ENCODE measurements at regions not wholly inside any gene's neighbourhood (a gene's known extent, or its start where the extent isn't known, plus 50 kb on each side); places are given as distances from the start of the nearest gene placed in this dataset.

GRCh38 chr4:71275004-71275403, 63.8 kb upstream of the SLC4A4 start:
- POLR2A ChIA-PET, result no interaction called here
- peaks cover 0 to 2% (median 0%) of the 10 kb centered on the region in 3 donors for H3K36me3 Mint-ChIP-seq
- H3K27ac Mint-ChIP-seq, result peak overlapping the region in 6 of 8 donors; percentile 2 to 84 (median 58)
- CTCF ChIA-PET, result no interaction called here
- Histone ChIP-seq H3K27me3 (ENCODE audit: insufficient read depth, low read length, poor library complexity, severe bottlenecking) (no peaks in the 10 kb centered on the region), H3K27ac (ENCODE audit: low read depth, low read length) (no peak overlapping the region), H3K4me1 (ENCODE audit: insufficient read depth, low read length) (peaks cover 13% of the 10 kb centered on the region), H3K4me3 (ENCODE audit: low read length) (no peak overlapping the region), H3K36me3 (ENCODE audit: insufficient read depth, low read length) (no peaks in the 10 kb centered on the region), H3K9me3 (ENCODE audit: low read length) (no peaks in the 10 kb centered on the region)
- DNase-seq, result no peak
- H3K4me1 Mint-ChIP-seq, result peaks cover 26 to 35% (median 34%) of the 10 kb centered on the region in 3 donors
- no peaks in the 10 kb centered on the region for H3K9me3 Mint-ChIP-seq
- H3K27me3 Mint-ChIP-seq, result no peaks in the 10 kb centered on the region
- peak overlapping the region in 4 of 7 donors; percentile 34 to 63 (median 60) for H3K4me3 Mint-ChIP-seq

- ChIA-PET POLR2A (no interaction called here), CTCF (no interaction called here)
- Mint-ChIP-seq H3K36me3 (peaks cover 0 to 2% (median 0%) of the 10 kb centered on the region in 3 donors), H3K27me3 (no peaks in the 10 kb centered on the region), H3K27ac (peak overlapping the region; percentile 2 to 84 (median 67)), H3K4me3 (peak overlapping the region in 5 of 7 donors; percentile 34 to 63 (median 57)), H3K4me1 (peaks cover 26 to 35% (median 34%) of the 10 kb centered on the region in 3 donors), H3K9me3 (no peaks in the 10 kb centered on the region)
- H3K9me3 ChIP-seq (ENCODE audit: low read length), result no peaks in the 10 kb centered on the region
- no peak for DNase-seq
- no peak overlapping the region for H3K4me3 ChIP-seq (ENCODE audit: low read length)
- peaks cover 13% of the 10 kb centered on the region for H3K4me1 ChIP-seq (ENCODE audit: insufficient read depth, low read length)
- no peak overlapping the region for H3K27ac ChIP-seq (ENCODE audit: low read depth, low read length)
- no peaks in the 10 kb centered on the region for H3K36me3 ChIP-seq (ENCODE audit: insufficient read depth, low read length)
- H3K27me3 ChIP-seq (ENCODE audit: insufficient read depth, low read length, poor library complexity, severe bottlenecking), result no peaks in the 10 kb centered on the region
Observed at GRCh38 chr4:71275570-71275969, 63.2 kb upstream of the SLC4A4 start.

GRCh38 chr4:71277353-71277752, 61.5 kb upstream of the SLC4A4 start:
- Mint-ChIP-seq H3K27ac (peak overlapping the region in 3 of 8 donors; percentile 4 to 77 (median 30)), H3K4me1 (peaks cover 27 to 35% (median 34%) of the 10 kb centered on the region in 3 donors), H3K9me3 (no peaks in the 10 kb centered on the region), H3K4me3 (no peak overlapping the region), H3K27me3 (no peaks in the 10 kb centered on the region), H3K36me3 (peaks cover 0 to 2% (median 0%) of the 10 kb centered on the region in 3 donors)
- no peaks in the 10 kb centered on the region for H3K36me3 ChIP-seq (ENCODE audit: insufficient read depth, low read length)
- no peak for DNase-seq
- POLR2A ChIA-PET, result no interaction called here
- CTCF ChIA-PET, result no interaction called here
- no peaks in the 10 kb centered on the region for H3K9me3 ChIP-seq (ENCODE audit: low read length)
- no peak overlapping the region for H3K27ac ChIP-seq (ENCODE audit: low read depth, low read length)
- H3K27me3 ChIP-seq (ENCODE audit: insufficient read depth, low read length, poor library complexity, severe bottlenecking), result no peaks in the 10 kb centered on the region
- H3K4me1 ChIP-seq (ENCODE audit: insufficient read depth, low read length), result peaks cover 13% of the 10 kb centered on the region
- H3K4me3 ChIP-seq (ENCODE audit: low read length), result no peak overlapping the region

GRCh38 chr4:71283642-71284257, 55.1 kb upstream of the SLC4A4 start:
- no peaks in the 10 kb centered on the region for H3K9me3 ChIP-seq (ENCODE audit: low read length)
- H3K4me3 ChIP-seq (ENCODE audit: low read length), result no peak overlapping the region
- Mint-ChIP-seq H3K4me3 (no peak overlapping the region), H3K4me1 (peaks cover 0 to 1% (median 0%) of the 10 kb centered on the region in 3 donors), H3K9me3 (no peaks in the 10 kb centered on the region), H3K27me3 (peaks cover 0 to 8% of the 10 kb centered on the region in 2 donors), H3K36me3 (no peaks in the 10 kb centered on the region), H3K27ac (no peak overlapping the region)
- H3K27me3 ChIP-seq (ENCODE audit: insufficient read depth, low read length, poor library complexity, severe bottlenecking), result no peaks in the 10 kb centered on the region
- ChIA-PET POLR2A (no interaction called here), CTCF (no interaction called here)
- DNase-seq, result no peak
- H3K4me1 ChIP-seq (ENCODE audit: insufficient read depth, low read length), result no peaks in the 10 kb centered on the region
- no peak overlapping the region for H3K27ac ChIP-seq (ENCODE audit: low read depth, low read length)
- no peaks in the 10 kb centered on the region for H3K36me3 ChIP-seq (ENCODE audit: insufficient read depth, low read length)

GRCh38 chr4:71287305-71287704, 51.5 kb upstream of the SLC4A4 start:
- ChIA-PET CTCF (no interaction called here), POLR2A (no interaction called here)
- Mint-ChIP-seq H3K4me1 (no peaks in the 10 kb centered on the region), H3K4me3 (no peak overlapping the region), H3K9me3 (no peaks in the 10 kb centered on the region), H3K27me3 (peaks cover 0 to 8% of the 10 kb centered on the region in 2 donors), H3K36me3 (no peaks in the 10 kb centered on the region), H3K27ac (no peak overlapping the region)
- DNase-seq, result no peak
- H3K4me3 ChIP-seq (ENCODE audit: low read length), result no peak overlapping the region
- H3K27me3 ChIP-seq (ENCODE audit: insufficient read depth, low read length, poor library complexity, severe bottlenecking), result no peaks in the 10 kb centered on the region
- no peaks in the 10 kb centered on the region for H3K36me3 ChIP-seq (ENCODE audit: insufficient read depth, low read length)
- no peaks in the 10 kb centered on the region for H3K4me1 ChIP-seq (ENCODE audit: insufficient read depth, low read length)
- no peak overlapping the region for H3K27ac ChIP-seq (ENCODE audit: low read depth, low read length)
- H3K9me3 ChIP-seq (ENCODE audit: low read length), result no peaks in the 10 kb centered on the region

GRCh38 chr4:71288875-71289274, 49.9 kb upstream of the SLC4A4 start:
- Histone ChIP-seq H3K9me3 (ENCODE audit: low read length) (no peaks in the 10 kb centered on the region), H3K4me3 (ENCODE audit: low read length) (no peak overlapping the region), H3K4me1 (ENCODE audit: insufficient read depth, low read length) (no peaks in the 10 kb centered on the region), H3K36me3 (ENCODE audit: insufficient read depth, low read length) (no peaks in the 10 kb centered on the region), H3K27me3 (ENCODE audit: insufficient read depth, low read length, poor library complexity, severe bottlenecking) (no peaks in the 10 kb centered on the region), H3K27ac (ENCODE audit: low read depth, low read length) (no peak overlapping the region)
- Mint-ChIP-seq H3K4me3 (no peak overlapping the region), H3K27me3 (no peaks in the 10 kb centered on the region), H3K27ac (no peak overlapping the region), H3K36me3 (no peaks in the 10 kb centered on the region), H3K4me1 (no peaks in the 10 kb centered on the region), H3K9me3 (no peaks in the 10 kb centered on the region)
- CTCF ChIA-PET, result interaction anchor here (1.3 kb wide), 1 partner anchor 10 kb away, joined by 3 read pairs; no protein-coding TSS in a partner anchor
- POLR2A ChIA-PET, result no interaction called here
- DNase-seq, result no peak
